ENCODE measurements at regions not wholly inside any gene's neighbourhood (a gene's known extent, or its start where the extent isn't known, plus 50 kb on each side); places are given as distances from the start of the nearest gene placed in this dataset.
A peak's percentile ranks its signal among the peaks of the same experiment; 100 is the strongest.

GRCh38 chr2:120871881-120872620 is 136.4 kb downstream of the GLI2 start:
- DNase-seq (no peak), ATAC-seq (no peak)
- intact Hi-C loops (cut with micrococcal nuclease), result no loop called here

GRCh38 chr2:120873958-120874887 is 138.6 kb downstream of the GLI2 start:
- peak; percentile 57 for ATAC-seq
- DNase-seq, result no peak
- intact Hi-C loops (cut with micrococcal nuclease), result no loop called here

- peak; percentile 9 for ATAC-seq
- peak; percentile 13 for DNase-seq
- intact Hi-C loops (cut with micrococcal nuclease), result no loop called here
These were observed 139.2 kb downstream of the GLI2 start for GRCh38 chr2:120874888-120875275.

- ATAC-seq, result peak; percentile 71
- peak; percentile 60 for DNase-seq
- intact Hi-C loops (cut with micrococcal nuclease), result no loop called here
These were observed 139.8 kb downstream of the GLI2 start for GRCh38 chr2:120875431-120875830.

GRCh38 chr2:120876526-120877280 is 141.0 kb downstream of the GLI2 start:
- DNase-seq (peak; percentile 17), ATAC-seq (no peak)
- intact Hi-C loops (cut with micrococcal nuclease), result no loop called here

- ATAC-seq, result no peak
These were observed 141.7 kb downstream of the GLI2 start for GRCh38 chr2:120877409-120877808.

GRCh38 chr2:120878970-120879369 is 143.3 kb downstream of the GLI2 start:
- DNase-seq (no peak), ATAC-seq (no peak)
- intact Hi-C loops (cut with micrococcal nuclease), result no loop called here

More at GRCh38 chr2:120877409-120877808, 141.7 kb downstream of the GLI2 start:
- intact Hi-C loops (cut with micrococcal nuclease), result no loop called here
- DNase-seq, result no peak

GRCh38 chr2:120879431-120880295 is 144.0 kb downstream of the GLI2 start:
- DNase-seq, result no peak
- ATAC-seq, result no peak
- intact Hi-C loops (cut with micrococcal nuclease), result no loop called here

- intact Hi-C loops (cut with micrococcal nuclease), result no loop called here
- ATAC-seq, result no peak
- no peak for DNase-seq
These were observed 144.7 kb downstream of the GLI2 start for GRCh38 chr2:120880381-120880780.

- peak; percentile 65 for DNase-seq
- intact Hi-C loops (cut with micrococcal nuclease), result no loop called here
- peak; percentile 82 for ATAC-seq
These were observed 146.5 kb downstream of the GLI2 start for GRCh38 chr2:120881981-120882788.

- DNase-seq, result no peak
- no peak for ATAC-seq
- intact Hi-C loops (cut with micrococcal nuclease), result no loop called here
These were observed 148.2 kb downstream of the GLI2 start for GRCh38 chr2:120883607-120884440.

GRCh38 chr2:120884472-120885290 is 149.0 kb downstream of the GLI2 start:
- ATAC-seq (no peak), DNase-seq (no peak)
- intact Hi-C loops (cut with micrococcal nuclease), result no loop called here

GRCh38 chr2:120885321-120885720 is 149.7 kb downstream of the GLI2 start:
- intact Hi-C loops (cut with micrococcal nuclease), result no loop called here
- ATAC-seq (no peak), DNase-seq (no peak)

- no peak for DNase-seq
- intact Hi-C loops (cut with micrococcal nuclease), result no loop called here
- ATAC-seq, result no peak
These were observed 150.1 kb downstream of the GLI2 start for GRCh38 chr2:120885749-120886148.

GRCh38 chr2:120886534-120887319 is 151.1 kb downstream of the GLI2 start:
- DNase-seq (no peak), ATAC-seq (no peak)
- intact Hi-C loops (cut with micrococcal nuclease), result no loop called here

GRCh38 chr2:120887320-120887697 is 151.6 kb downstream of the GLI2 start:
- DNase-seq (no peak), ATAC-seq (no peak)
- intact Hi-C loops (cut with micrococcal nuclease), result no loop called here
